ENCODE measurements at regions not wholly inside any gene's neighbourhood (a gene's known extent, or its start where the extent isn't known, plus 50 kb on each side); places are given as distances from the start of the nearest gene placed in this dataset.

GRCh38 chr3:127405010-127405598 is 117.3 kb upstream of the PRR20G start:
- H3K27me3 ChIP-seq (ENCODE audit: insufficient read depth, low read depth), result no peaks in the 10 kb centered on the region
- no peaks in the 10 kb centered on the region for H3K4me1 ChIP-seq (ENCODE audit: low read depth, poor library complexity, severe bottlenecking)
- H4K20me1 ChIP-seq (ENCODE audit: insufficient read depth), result no peaks in the 10 kb centered on the region
- H3K36me3 ChIP-seq (ENCODE audit: insufficient read depth), result no peaks in the 10 kb centered on the region
- TF ChIP-seq, protein P1, sequence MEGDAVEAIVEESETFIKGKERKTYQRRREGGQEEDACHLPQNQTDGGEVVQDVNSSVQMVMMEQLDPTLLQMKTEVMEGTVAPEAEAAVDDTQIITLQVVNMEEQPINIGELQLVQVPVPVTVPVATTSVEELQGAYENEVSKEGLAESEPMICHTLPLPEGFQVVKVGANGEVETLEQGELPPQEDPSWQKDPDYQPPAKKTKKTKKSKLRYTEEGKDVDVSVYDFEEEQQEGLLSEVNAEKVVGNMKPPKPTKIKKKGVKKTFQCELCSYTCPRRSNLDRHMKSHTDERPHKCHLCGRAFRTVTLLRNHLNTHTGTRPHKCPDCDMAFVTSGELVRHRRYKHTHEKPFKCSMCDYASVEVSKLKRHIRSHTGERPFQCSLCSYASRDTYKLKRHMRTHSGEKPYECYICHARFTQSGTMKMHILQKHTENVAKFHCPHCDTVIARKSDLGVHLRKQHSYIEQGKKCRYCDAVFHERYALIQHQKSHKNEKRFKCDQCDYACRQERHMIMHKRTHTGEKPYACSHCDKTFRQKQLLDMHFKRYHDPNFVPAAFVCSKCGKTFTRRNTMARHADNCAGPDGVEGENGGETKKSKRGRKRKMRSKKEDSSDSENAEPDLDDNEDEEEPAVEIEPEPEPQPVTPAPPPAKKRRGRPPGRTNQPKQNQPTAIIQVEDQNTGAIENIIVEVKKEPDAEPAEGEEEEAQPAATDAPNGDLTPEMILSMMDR (conservative IDR thresholded peaks at IDR 0.05; ENCODE audit: low read depth, low read length), result no peak
- no peak overlapping the region for H3K27ac ChIP-seq
- no peaks in the 10 kb centered on the region for H3K79me2 ChIP-seq (ENCODE audit: insufficient read depth, low read depth)
- no peak overlapping the region for H2AFZ ChIP-seq (ENCODE audit: low read depth)
- no peak overlapping the region for H3K4me3 ChIP-seq (IDR thresholded peaks at IDR 0.05; ENCODE audit: insufficient read depth, low read depth, low read length)
- no peak overlapping the region for H3K9ac ChIP-seq
- no peak overlapping the region for H3K4me2 ChIP-seq

GRCh38 chr3:127404221-127405009 is 116.6 kb upstream of the PRR20G start:
- Histone ChIP-seq H3K79me2 (ENCODE audit: insufficient read depth, low read depth) (no peaks in the 10 kb centered on the region), H3K27me3 (ENCODE audit: insufficient read depth, low read depth) (no peaks in the 10 kb centered on the region), H3K4me1 (ENCODE audit: low read depth, poor library complexity, severe bottlenecking) (no peaks in the 10 kb centered on the region), H3K9ac (no peak overlapping the region), H3K27ac (no peak overlapping the region), H4K20me1 (ENCODE audit: insufficient read depth) (no peaks in the 10 kb centered on the region), H2AFZ (ENCODE audit: low read depth) (no peak overlapping the region), H3K4me3 (IDR thresholded peaks at IDR 0.05; ENCODE audit: insufficient read depth, low read depth, low read length) (no peak overlapping the region), H3K36me3 (ENCODE audit: insufficient read depth) (no peaks in the 10 kb centered on the region), H3K4me2 (no peak overlapping the region)
- TF ChIP-seq, protein P1 (conservative IDR thresholded peaks at IDR 0.05; ENCODE audit: low read depth, low read length), result no peak

DNA sequence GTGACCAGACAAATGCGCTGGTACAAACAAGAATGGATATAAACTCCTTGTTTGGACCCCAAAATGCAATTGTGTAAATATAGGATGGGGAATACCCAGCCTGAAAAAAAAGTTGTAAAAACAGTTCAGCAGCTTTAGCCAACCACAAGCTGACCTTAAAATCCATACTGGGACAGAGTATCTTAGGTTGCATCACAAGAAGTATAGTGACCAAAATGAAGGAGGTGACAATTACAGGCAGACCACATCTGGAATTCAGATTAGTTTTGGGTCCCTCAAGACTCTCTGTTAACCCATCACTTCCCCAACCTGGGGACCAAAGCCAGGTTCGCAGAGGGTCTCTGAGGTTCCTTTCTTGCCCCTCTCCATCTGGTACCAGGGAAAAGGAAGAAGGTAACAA is 115.9 kb upstream of the PRR20G start:
- no peak overlapping the region for H3K4me2 ChIP-seq
- TF ChIP-seq, protein P1 (conservative IDR thresholded peaks at IDR 0.05; ENCODE audit: low read depth, low read length), result no peak
- H3K36me3 ChIP-seq (ENCODE audit: insufficient read depth), result no peaks in the 10 kb centered on the region
- H4K20me1 ChIP-seq (ENCODE audit: insufficient read depth), result no peaks in the 10 kb centered on the region
- no peak overlapping the region for H3K4me3 ChIP-seq (IDR thresholded peaks at IDR 0.05; ENCODE audit: insufficient read depth, low read depth, low read length)
- no peaks in the 10 kb centered on the region for H3K27me3 ChIP-seq (ENCODE audit: insufficient read depth, low read depth)
- H3K27ac ChIP-seq, result no peak overlapping the region
- no peaks in the 10 kb centered on the region for H3K79me2 ChIP-seq (ENCODE audit: insufficient read depth, low read depth)
- no peaks in the 10 kb centered on the region for H3K4me1 ChIP-seq (ENCODE audit: low read depth, poor library complexity, severe bottlenecking)
- H2AFZ ChIP-seq (ENCODE audit: low read depth), result no peak overlapping the region
- H3K9ac ChIP-seq, result no peak overlapping the region

GRCh38 chr3:127399154-127399553 is 111.3 kb upstream of the PRR20G start:
- no peaks in the 10 kb centered on the region for H3K36me3 ChIP-seq (ENCODE audit: insufficient read depth)
- TF ChIP-seq, protein P1 (conservative IDR thresholded peaks at IDR 0.05; ENCODE audit: low read depth, low read length), result no peak
- no peaks in the 10 kb centered on the region for H3K4me1 ChIP-seq (ENCODE audit: low read depth, poor library complexity, severe bottlenecking)
- no peaks in the 10 kb centered on the region for H3K27me3 ChIP-seq (ENCODE audit: insufficient read depth, low read depth)
- H2AFZ ChIP-seq (ENCODE audit: low read depth), result no peak overlapping the region
- H3K79me2 ChIP-seq (ENCODE audit: insufficient read depth, low read depth), result no peaks in the 10 kb centered on the region
- no peak overlapping the region for H3K4me2 ChIP-seq
- H3K4me3 ChIP-seq (IDR thresholded peaks at IDR 0.05; ENCODE audit: insufficient read depth, low read depth, low read length), result no peak overlapping the region
- no peaks in the 10 kb centered on the region for H4K20me1 ChIP-seq (ENCODE audit: insufficient read depth)
- no peak overlapping the region for H3K27ac ChIP-seq
- H3K9ac ChIP-seq, result no peak overlapping the region
